Stimulated activated CD8-positive, alpha-beta memory T cell treated with anti-CD3 and anti-CD28 coated beads, Interleukin-12 subunit alpha, Interleukin-12 subunit beta, amount 100 ng/mL, for 4 hours (primary cell): ENCODE measurements at regions not wholly inside any gene's neighbourhood (a gene's known extent, or its start where the extent isn't known, plus 50 kb on each side); places are given as distances from the start of the nearest gene placed in this dataset.
"Not testable (repeated sequence)": the region's sequence is repeated elsewhere in the genome, so short reads cannot be mapped to it uniquely, and the experiment has no call there.

Experiments used
- DNase-seq: peaks from one replicate; pipeline ENCODE4 v3.0.0-alpha.2; 2020; ENCODE audit warnings: low read depth

DNA sequence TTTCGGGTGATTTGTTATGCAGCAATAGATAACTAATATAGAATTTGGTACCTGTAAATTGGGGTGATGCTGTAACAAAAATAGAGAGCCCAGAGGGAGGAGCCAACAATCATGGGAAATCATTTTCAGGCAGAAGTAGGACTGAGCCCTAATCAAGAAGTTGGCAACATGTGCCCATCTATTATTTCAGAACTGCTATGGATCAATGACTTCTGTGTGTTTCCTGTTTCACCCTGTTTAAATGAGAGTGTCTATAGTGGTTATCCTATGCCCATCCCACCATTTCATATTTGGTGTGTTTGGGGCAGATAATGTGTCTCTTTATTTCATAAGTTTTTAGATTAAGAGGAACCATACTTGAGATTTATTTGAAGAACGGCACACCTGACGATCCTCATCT, 330.8 kb upstream of the CITED2 start:
- no peak for DNase-seq

DNA sequence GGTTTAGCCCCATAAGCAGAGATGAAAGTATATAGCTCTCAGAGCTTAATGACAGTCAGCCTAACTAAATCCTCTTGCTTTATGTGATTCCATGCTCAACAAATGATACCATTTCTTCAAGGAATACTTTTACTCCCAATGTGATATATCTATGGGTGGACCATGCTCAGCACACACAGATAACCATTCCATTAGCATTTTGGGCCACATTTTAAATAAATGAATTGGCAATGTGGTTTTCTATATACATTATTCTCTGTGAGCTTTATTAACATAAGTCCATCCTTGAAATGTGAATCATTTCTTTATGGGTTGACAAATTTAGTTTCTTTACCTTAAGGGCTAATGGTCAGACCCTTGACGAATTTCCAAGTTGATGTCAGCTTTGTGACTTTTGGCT, 329.3 kb upstream of the CITED2 start:
- DNase-seq, result no peak

DNA sequence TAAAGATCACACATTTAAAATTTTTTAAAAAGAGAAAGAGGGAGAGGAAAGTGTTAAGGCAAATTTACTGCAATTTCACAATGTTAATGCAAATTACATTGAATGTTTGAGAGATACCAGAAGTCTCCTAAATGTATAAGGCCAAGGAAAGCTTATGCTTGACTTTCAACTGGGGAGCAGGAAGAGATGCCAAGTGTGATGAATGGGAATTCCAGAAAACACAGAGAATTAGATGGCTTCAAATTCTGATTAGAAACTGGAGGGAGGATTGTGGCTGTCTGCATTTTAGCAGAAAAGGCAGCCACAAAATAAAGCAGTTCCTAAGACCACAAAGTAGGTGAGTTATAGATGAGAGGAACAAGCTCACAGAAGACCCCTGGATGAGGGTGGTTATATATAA, 328.3 kb upstream of the CITED2 start:
- no peak for DNase-seq

DNA sequence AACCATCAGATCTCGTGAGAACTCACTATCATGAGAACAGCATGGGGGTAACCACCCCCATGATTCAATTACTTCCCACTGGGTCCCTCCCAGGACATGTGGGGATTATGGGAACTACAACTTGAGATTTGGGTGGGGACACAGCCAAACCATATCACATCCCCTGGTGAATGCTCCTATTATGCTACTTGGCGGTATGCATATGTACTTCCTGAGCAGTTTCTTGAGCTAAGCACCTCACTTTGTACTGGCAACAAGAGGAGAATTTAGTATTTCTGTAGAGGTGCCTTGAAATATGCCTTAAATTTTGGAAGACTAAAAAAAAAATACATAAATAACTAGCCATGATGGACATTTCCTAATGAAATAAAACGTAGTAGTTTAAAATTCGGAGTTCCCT, 327.2 kb upstream of the CITED2 start:
- no peak for DNase-seq

DNA sequence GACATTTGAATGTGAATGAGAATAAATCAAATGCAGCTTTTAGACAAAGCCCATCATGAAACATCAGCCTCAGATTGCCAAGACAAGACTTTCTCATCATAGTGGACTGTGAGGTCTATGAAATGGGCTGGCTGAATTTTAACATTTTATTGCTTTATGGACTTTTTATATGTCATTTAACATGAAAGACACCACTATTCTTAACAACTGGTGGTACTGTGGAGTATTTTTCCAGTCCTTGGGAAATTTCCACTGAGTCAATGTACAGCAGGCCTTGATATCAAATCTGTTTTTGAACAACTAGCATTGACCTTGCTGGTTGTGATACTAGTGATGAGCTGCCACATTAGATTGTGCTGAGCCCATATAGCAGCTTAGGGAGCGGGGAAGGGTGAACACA, 326.6 kb upstream of the CITED2 start:
- DNase-seq, result no peak

DNA sequence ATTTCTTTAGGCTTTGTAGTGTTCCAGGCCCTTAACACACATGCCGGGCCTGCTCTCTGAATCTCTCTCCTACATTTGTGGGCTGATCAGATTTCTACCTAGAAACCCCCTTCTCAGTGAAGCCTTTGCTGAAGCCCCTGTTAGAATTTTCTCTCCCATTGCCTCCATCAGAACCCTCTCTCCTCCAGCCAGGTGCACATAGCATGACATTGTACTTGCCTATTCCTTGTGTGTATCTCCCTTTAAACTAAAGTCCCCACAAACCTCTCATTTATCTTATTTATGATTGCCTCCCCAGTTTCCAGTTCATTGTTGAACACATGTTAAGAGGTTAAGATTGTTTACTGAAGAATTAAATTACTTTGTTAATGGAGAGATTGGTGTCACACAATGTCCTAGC, 325.5 kb upstream of the CITED2 start:
- DNase-seq, result no peak

DNA sequence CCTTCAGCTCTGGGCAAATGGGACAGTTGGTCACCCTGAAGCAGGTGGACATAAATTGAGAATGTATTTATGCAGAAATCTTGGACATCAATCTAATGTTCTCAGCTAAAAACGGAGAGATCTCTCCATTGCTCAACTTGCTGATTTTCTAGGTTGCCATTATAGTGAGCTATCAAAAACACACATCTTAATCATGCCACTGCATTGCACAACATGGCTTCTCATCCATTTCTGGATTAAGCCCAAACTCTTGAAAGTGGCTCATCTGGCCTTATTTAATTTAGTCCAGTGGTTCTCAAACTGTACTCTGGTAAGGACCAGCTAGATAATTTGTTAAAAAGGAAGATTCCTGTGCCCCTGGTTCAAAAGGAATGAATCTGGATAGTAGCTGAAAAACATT, 324.9 kb upstream of the CITED2 start:
- no peak for DNase-seq

DNA sequence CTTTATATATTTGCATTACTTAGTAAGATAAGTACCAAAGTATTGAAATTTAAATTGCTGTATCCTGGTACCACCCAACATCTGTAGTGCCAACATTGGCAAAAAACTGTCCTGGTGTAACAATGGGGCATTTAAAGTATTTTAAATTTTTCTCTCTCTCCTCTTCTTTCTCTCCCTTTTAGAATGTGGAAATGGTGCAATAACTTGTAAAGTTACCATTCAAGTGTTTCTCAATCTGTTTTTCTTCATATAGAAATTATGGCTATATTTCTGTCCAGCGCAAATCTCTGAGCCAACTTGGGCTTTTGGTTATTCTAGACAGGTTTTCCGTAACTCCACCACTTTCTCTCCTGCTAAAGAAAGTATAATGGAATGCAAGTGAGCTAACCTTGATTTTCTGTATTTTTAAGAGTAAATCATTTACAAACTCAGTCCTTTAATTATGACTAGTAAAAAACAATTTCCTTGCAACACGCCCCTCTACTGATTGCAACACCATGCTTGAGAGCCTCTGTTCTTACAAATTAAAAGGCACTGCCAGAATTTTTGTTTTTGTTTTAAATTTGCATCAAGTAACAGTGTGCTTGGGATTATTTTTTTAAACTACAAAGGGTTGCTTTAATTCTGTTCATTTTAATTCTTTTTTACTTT, 324.2 kb upstream of the CITED2 start:
- no peak for DNase-seq

DNA sequence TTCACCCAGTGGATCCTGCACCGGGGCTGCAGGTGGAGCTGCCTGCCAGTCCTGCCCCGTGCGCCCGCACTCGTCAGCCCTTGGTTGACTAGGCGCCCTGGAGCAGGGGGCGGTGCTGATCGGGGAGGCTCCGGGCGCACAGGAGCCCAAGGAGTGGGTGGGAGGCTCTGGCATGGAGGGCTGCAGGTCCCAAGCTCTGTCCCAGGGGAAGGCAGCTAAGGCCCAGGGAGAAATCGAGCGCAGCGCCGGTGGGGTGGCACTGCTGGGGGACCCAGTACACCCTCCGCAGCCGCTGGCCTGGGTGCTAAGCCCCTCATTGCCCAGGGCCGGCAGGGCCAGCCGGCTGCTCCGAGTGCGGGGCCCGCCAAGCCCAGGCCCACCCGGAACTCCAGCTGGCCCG, 323.4 kb upstream of the CITED2 start:
- DNase-seq, result not testable (repeated sequence)

DNA sequence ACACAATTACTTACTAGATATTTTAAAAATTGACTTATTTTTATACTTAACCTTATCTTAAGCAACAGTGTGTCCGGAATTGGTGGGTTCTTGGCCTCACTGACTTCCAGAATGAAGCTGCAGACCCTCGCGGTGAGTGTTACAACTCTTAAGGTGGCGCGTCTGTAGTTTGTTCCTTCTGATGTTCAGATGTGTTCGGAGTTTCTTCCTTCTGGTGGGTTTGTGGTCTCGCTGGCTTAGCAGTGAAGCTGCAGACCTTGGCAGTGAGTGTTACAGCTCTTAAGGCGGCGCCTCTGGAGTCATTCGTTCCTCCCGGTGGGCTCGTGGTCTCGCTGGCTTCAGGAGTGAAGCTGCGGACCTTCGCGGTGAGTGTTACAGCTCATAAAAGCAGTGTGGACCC, 322.5 kb upstream of the CITED2 start:
- DNase-seq, result not testable (repeated sequence)

DNA sequence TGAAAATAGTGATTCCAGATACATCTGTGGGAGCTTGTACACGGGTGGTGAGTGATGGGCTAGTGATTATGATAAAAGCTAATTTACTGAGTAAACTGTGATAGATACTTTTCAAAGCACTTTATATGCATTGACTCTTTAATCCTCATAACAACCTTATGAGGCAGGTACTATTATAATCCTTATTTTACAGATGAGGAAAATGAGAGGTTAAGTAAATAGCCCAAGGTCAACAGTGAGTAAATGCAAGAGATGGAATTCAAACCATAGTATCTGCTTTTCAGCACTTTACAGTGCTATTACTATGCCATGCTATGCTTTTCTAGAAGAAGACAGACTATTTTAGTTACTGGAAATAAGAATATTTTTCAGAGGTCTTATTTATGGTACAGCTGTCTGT, 320.9 kb upstream of the CITED2 start:
- DNase-seq, result no peak

DNA sequence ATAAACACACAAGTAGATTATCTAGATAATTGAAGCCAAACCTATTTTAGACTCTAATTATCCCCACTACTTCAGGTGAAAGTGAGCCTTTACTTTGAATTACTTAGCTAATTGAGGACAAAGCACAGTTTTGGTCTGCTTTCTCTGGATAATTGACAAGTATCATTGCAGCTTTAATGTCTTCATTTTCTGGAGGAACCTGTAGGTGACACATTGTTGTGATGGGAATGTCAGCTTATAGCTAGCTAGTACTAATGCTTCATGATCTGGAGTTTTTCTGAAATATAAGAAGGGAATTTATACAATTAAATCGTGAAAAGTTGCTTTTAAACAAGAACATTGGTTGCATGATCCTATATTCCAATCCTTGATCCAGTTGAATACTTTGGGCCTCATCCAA, 319.3 kb upstream of the CITED2 start:
- no peak for DNase-seq

DNA sequence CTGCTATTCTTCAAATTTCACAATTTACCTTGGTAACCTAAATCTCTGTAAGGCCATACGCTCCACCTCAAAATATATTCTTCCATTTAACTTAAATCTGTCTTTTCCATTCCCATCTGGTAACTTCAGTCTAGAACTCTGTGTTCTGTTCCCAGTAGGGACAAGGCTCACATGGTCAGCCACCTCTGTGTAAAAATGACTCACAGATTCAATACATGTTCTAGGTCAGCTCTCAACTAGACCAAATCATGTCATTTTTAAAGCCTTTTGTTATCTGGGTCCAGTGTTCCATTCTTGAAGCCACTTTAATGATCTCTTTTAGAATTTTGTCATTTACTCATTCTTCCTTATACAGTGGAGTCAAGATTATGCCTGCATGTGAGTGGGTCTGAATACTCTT, 315.6 kb upstream of the CITED2 start:
- no peak for DNase-seq

DNA sequence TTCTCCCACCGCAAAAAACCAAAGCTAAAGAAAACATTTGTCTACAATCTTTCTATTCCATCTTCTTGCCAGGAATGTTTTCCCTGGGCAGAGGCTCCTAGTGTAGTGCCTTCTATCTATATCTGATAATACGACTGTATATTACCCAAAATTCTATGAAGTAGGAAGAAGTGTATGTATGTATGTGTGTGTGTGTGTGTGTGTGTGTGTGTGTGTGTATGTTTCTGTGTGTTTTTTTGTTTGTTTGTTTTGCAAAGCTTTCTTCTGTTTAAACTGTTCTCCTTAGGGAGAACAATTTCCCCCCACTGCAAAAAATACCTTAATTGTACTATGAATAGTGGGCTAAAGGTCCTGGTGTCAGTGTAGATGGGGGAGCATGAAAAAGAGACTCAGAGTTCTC, 312.6 kb upstream of the CITED2 start:
- no peak for DNase-seq

DNA sequence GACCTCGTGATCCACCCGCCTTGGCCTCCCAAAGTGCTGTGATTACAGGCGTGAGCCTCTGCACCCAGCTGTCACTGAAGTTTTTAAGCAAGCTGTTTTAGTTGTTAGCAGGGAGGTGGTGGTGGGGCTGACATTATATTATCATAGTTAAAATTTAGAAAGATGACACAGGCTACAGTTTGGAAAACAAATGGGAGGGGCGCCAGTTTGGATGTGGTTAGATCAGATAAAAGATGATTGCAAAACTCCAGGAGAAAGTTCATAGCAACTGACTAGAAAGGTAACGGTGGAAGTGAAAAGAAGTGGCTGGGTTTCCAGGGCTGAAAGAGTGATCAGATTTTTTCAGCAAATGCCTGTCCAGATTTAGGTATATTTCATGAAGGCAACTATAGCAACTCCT, 311.9 kb upstream of the CITED2 start:
- no peak for DNase-seq

DNA sequence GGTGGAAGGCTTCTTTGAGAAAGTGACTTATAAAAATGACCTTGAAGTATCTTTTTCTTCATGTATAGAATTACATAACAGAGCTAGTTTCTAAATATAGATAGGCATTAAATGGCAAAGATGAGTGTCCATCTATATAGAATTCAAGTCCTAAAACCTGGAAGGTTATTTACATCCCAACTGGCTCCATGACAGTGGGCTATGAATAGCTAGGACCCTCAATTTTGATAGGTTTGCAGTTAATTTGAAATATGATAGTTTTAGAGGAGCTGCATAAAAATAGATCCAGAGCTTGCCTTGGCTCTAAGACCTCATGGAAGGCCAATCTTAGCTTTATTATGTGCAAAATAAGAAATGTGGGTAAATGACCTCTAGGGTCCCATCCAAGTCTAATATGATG, 310.6 kb upstream of the CITED2 start:
- no peak for DNase-seq

DNA sequence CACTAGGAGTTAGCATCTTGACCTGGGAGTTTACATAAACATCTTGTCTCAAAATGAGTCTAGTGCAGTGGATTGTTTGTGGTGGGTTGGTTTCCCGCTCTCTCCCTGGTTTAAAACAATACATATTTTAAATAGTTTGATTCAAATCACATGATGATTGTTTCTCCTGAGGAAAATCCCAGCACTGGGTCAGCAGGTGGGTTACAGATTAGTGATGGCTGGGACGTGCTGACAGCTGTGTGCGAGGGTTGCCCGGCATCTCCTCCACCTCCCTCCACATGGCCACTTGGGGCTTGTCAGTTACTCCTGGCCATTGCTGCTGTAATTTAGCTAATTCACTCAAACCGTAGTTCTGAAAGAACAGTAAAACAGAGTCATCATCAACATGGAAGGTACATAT, 306.4 kb upstream of the CITED2 start:
- no peak for DNase-seq

DNA sequence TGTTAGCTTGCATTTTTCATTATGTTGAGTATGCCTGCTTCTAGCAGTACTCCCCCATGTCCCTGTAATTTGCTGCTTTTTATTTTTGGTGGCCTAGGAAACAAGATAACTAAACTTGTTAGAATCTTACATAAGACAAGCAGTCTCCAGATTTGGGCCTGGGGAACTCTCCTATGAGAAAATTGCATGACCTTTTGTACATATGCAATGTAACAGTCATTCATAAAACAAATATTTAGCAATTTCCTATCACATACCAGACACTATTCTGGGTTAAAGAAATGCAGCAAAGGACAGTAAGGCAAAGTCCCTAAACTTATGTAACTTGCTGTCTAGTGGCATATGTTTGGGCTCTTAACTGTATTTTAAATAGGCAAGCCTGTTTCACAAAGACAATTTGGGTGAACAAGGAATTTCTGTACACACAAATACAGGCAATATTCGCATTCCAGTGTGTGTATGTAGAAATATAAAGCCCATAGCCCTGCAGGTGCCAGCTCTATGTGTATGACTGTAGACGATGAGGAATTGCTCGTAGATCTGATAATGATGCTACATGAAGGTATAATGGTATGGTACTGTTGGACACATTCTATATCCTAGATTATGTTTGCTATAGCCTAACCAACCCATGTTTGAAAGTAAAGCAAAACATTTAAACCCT, 305.2 kb upstream of the CITED2 start:
- DNase-seq, result no peak

DNA sequence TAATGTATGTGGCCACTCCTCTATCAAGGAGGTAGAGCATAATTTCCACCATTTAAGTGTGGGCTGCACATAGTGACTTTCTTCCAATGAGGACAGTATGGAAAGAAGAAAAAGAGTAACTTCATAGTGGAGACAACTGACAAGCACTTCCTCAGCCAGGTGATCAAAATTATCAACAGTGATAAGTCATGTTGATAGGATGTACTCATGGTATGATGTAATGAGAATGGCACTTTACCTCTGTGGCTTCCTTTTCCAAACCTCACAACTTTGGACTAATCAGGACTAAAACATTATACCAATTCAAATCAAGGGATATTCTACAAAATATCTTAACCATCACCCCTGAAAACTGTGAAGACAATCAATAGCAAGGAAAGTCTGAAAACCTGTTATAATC, 302.3 kb upstream of the CITED2 start:
- DNase-seq, result no peak

DNA sequence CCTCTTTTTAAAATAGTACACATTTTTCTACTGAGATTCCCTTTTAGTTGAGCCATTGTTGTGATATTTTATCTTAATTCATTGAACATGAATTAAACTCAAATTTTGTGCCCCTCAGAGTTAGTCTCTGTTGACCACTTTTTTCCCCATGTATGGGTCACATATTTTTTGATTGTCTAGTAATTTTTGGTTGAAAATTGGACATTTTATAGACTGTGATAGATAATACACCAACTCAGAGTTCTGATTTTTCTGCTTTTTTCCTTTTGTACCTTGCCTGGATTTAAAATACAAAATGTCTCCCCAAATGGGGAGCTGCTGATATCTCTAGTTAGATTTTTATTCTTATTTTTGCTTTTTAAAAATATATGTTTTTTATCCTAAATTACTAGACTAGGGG, 291.8 kb upstream of the CITED2 start:
- DNase-seq, result no peak

DNA sequence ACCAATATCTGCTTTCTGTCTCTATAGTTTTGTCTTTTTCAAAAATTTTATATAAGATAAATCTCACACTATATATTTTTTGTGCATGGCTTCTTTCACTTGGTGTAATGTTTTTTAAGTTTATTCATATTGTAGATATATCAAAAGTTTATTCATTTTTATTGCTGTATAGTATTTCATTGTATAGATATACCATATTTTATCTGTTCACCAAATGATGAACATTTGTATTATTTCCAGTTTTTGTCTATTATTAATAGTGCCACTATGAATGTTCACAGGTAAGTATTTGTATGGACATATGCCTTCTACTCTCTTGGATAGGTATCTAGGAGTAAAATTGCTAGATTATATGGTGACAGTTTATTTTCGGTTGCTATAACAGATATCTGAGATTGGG, 289.5 kb upstream of the CITED2 start:
- DNase-seq, result no peak

DNA sequence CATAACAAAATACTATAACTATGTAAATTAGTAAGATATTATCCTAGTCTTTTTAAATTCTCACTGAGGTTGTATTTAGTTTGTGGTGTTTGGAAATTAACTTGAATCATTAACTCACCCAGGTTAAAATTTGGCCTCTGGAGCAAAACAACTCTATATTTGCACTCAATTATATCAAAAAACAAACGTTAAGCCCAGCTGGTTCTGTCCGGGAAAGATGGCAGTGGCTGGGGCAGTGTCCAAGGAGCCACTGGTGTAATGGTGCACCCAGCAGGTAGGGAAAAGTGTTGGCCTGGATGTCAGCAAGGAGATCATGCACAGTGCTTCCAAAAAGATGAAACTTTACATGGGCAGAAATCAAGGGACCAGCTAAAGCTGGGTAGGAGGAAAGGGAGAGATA, 285.3 kb upstream of the CITED2 start:
- no peak for DNase-seq

DNA sequence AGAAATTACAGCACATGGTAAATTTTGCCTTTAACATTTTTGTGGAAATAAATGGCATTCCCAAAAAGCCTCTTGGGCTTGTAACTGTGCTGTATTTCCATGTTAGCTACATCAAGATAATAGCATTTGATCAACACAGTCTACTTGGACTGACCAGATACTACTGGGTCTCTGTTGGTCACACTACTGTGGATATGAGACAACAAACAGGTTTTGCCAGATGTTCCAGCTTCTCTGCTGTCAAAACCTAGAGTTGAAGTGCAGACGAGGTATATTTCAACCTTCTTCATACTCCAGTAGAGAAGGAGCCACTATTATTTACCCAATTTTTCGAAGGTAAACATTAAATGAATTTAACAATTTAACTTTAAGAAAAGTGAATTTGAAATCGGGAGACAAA, 284.7 kb upstream of the CITED2 start:
- no peak for DNase-seq

DNA sequence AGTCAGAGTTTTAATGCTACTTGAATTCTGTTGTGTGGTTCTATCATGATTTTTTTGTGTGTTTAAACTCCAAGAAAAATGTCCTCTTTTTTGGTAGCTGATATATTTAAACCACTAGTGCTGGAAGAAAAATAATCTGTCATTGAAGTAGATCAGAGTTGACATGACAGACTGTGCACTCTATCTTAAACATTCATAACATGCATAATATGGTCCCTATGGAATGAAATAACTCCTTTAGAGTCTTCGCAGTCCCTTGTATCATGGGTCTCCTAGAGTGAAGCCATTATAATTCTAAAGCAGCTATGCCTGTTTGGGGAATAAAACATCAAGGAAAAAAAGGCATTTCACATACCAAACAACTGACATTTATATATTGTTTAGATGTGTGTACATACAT, 282.7 kb upstream of the CITED2 start:
- DNase-seq, result no peak
